Activated T-cell treated with anti-CD3 and anti-CD28 coated beads, Interleukin-2, amount 50 U/mL, for 1 hour (primary cell): ENCODE measurements at regions not wholly inside any gene's neighbourhood (a gene's known extent, or its start where the extent isn't known, plus 50 kb on each side); places are given as distances from the start of the nearest gene placed in this dataset.

Source experiments
- DNase-seq: peaks from one replicate; pipeline ENCODE4 v3.0.0-alpha.2; 2020

GRCh38 chr2:160890667-160891352, 269.4 kb upstream of the TANK start:
- DNase-seq, result no peak

DNA sequence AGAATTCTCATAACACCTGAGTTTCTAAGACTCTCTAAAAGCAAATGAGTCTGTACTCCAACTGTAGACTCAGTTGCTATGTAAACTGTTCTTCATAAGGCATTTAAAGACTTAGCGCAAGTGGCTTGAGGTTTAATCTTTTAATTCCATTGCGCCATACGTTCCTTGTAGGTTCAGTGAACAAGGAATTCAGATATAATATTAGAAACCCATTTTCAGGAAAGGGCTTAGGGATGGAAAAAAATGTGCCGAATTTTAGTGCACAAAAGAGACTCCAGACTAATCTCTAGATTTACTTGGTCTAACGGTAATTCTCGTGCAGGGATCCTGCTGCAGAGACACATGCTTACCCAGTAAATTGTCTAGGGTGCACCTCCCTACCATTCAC, 268.9 kb upstream of the TANK start:
- no peak for DNase-seq

GRCh38 chr2:160892204-160892603, 268.0 kb upstream of the TANK start:
- DNase-seq, result no peak

GRCh38 chr2:160893581-160893980, 266.6 kb upstream of the TANK start:
- DNase-seq, result no peak

DNA sequence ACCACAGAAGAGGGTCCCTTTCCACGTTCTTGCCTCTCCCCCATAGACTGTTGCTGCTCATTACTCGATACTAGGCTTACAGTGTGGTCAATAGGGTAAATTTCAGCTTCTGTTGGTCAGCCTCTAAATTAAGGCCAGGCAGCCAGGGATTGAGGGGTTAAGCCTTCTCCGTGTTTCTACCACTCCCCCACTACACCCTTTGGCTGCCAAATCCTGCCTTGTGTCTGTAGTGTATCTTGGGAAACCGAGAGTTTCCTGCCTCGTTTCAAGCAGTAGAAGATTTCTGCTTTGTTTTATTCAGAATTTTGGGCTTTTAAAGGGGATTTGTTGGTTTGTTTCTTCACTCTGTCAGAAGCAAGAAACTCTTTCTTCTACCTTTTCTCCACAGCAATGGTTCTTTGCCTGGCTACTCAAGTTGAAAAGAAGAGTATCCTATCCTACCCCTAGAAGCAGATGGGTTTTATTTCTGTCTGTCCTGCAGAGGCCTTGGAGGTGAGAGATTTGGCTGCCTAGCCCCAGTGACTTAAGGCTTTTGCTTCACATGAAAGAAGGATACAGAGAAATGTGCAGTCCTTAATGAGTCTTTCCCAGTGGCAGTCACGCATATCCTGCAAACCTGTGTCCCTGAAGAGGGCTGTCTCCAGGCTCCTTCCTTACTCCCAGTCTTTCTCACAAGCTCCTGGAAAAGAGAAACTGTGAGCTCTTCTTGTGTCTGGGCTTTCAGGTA, 261.5 kb upstream of the TANK start:
- DNase-seq, result no peak

GRCh38 chr2:160901613-160902012, 258.6 kb upstream of the TANK start:
- DNase-seq, result no peak

- DNase-seq, result no peak
Observed at GRCh38 chr2:160905862-160906261, 254.4 kb upstream of the TANK start.

- DNase-seq, result no peak
Observed at GRCh38 chr2:160906878-160907277, 253.3 kb upstream of the TANK start.

DNA sequence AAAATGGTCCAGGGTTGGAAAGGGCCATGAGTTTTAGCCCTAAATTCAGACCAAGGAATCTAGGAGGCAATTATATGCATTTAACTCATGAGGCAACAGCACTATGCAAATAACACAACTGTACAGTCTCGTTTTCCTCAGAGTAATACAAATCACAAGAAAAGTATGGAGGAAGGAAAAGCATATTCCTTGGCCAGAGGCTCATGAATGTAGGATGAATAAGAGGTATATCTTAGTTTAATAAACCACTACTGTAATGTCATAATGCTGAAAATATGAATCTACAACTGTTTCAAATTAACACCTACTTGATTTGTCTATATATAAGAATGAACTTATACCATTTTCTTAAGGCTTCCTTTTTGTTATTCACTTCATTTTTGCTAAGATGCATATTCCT, 252.5 kb upstream of the TANK start:
- no peak for DNase-seq

DNA sequence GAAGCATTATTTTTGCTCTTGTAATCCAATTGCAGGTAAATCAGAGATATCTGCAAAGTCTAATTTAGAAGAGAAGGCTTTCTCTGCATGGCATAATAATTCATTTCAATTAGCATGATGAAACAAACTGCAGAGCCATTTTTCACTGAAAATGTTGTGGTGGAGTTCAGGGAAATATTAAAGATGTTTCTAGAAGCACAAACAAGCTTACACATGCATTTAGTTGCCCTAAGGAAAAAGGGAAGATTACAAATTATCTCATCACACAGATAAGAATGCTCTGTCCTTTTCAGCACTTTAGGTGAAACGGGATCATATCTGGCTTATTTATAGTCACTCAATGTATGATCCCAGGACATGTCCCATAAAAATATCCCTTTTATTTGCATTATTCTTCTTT, 252.1 kb upstream of the TANK start:
- no peak for DNase-seq

DNA sequence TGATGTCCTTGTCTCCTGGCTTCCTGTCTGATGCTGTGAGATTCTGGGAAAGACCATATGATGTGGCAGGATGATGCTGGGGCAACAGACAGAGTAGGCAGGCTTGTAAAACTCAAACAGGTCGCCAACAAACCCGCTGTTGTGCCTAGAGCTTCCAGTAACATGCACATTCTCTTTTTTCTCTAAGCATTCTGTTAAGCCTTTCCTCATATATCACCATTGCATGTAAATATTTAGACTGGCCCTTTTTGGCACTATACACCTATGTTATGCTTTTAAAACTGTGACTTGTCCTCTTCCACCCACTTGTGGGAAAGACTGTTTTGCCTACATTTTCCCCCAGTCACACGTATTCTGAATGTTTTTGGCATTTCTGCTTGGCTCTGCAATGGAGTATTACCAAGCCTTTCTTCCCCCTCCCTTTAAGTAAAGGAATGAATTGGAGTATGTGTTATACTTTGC, 250.4 kb upstream of the TANK start:
- no peak for DNase-seq

GRCh38 chr2:160910681-160911080, 249.5 kb upstream of the TANK start:
- DNase-seq, result no peak

GRCh38 chr2:160911258-160911657, 249.0 kb upstream of the TANK start:
- no peak for DNase-seq

GRCh38 chr2:160912276-160912675, 248.0 kb upstream of the TANK start:
- DNase-seq, result no peak

DNA sequence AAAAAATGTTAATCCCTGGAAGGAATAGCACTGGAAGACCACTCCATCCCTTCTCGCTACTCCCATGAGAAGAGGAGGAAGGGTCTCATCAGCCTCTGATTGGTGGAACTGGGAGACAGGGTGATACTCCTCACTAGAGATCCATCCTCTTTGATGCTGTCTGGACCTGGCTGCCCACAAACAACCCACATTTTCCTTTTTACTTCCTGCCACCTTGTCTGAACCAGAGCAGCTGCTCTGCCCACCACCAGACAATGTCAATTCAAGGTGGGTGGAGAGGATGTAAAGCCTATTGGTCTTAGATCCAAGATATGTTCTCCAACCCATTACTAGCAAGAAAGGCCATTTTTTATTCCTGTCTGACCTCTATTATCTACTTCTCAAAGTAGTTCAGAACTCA, 246.9 kb upstream of the TANK start:
- no peak for DNase-seq

DNA sequence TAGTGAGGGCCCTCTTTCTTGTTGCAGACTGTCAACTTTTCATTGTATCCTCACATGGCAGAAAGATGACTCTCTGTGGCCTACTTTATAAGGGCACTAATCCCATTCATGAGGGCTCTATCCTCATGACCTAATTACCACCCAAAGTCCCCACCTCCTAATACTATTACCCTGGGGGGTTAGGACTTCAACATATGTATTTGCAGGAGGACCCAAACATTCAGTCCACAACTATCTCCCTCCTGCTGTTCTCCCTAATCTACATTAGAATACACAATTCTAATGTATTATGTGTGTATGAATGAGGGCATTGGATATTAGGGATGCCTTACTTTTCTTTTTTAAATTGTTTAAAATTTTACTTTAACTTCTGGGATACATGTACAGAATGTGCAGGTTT, 246.0 kb upstream of the TANK start:
- no peak for DNase-seq

GRCh38 chr2:160916300-160916699, 243.9 kb upstream of the TANK start:
- DNase-seq, result no peak

DNA sequence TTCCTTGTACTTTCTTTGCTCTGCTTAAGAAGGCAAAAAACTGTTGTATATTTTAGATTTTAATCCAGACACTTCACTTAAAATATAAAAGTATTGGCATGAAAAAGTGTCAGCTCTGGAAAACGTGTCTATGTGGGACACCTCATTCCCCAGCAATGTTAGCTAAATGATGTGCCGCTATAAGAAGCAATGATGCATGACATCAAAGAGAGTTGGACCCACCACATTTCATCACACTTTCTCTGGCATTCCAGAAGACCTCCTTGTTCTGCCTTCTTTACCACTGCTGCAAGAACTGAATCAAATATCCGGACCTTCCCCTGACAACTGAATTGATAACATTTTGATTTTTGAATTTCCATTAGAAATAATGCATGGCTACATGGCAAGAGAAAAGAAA, 242.4 kb upstream of the TANK start:
- DNase-seq, result no peak

DNA sequence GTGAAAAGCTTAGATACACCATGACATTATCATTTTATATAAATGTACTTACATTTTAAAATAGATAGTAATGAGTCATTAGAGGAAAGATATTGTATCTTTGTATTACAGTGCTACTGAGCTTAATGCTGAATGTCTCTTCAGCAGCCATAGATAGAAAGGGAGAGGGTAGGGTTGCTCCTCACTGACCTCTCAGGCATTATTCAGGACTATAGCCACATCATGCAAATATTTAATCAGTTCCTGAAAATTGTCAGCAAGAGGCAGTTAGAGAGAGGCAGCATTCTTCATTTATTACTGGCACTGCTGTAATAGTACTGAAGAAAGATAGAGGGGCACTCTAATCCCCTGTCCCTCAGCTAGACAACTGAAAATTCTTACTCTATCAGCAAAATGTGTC, 242.0 kb upstream of the TANK start:
- DNase-seq, result no peak

- DNase-seq, result peak; percentile 25
Observed at GRCh38 chr2:160918906-160919503, 241.2 kb upstream of the TANK start.

DNA sequence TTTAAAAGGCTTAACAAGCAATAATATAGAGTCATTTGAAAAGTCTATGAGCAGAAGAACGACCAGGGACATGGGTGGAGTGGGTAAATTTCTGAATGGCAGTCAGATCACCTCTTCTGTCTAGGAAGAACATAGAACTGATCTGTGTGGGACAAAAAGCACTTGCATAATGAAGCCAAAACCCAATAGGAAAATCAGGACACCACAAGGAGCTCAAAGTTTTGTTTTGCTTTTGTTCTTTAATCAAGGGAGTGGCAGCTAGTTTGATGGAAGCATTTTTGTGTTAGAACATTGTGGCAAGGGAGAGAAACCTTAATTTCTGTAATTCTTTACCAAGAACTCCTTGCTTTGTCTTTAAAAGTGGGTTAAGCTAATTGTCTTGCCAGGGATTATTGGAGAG, 240.2 kb upstream of the TANK start:
- no peak for DNase-seq

- DNase-seq, result no peak
Observed at GRCh38 chr2:160920791-160921303, 239.4 kb upstream of the TANK start.

DNA sequence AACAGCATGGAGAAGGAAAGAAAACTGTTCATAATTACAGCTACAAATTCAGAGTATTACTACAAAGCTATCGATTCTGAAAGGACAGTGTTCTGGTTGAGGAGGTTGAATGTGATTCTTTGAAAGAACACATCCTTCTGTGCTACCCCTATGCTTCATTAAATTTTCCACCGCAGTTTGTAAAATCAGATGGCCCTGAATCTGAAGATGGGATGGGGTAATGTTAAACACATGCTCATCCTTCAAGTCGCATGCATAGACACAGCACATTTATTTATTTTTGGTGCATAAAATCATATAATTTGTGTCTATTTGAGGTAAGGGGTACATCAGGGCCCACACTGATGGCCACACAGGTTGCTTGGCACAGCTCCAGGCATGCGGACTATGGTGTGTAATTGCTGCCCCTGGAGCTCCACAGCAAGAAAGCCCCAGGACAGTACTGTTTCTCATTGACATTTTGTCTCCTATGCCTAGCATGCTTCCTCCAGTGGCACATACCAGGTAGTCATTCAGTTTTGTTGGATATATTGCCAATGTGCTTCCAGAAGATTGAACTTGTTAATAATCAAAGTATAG, 238.8 kb upstream of the TANK start:
- no peak for DNase-seq

DNA sequence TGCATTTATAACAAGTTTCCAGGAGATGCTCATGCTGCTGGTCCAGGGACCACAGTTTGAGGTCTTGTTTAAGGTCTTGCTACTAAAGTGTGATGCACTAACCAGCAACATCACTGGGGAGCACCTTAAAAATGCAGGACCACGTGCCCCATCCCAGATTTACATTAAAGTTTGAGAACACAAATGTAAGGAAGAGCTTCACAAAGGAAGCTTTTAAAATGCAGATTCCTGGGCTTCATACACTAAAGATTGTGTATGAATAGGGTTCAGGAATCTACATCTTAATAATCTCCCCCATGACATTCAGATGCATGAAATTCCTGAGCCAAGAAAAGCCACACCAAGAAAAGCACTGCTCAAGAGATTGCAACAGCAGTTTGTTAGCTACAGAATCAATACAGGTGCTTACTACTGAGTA, 235.3 kb upstream of the TANK start:
- no peak for DNase-seq
